Body of pancreas (tissue), 4 donors: ENCODE measurements at regions not wholly inside any gene's neighbourhood (a gene's known extent, or its start where the extent isn't known, plus 50 kb on each side); places are given as distances from the start of the nearest gene placed in this dataset.

Source experiments
- CTCF ChIP-seq, 7 experiments: fragments of 450-650 bp in 4 of 7; fragments of 200-600 bp in 3 of 7; sonication (generic) in 3 of 7; IDR thresholded peaks; one replicate each; pipeline ENCODE4 v1.5.1; 2016 to 2019; ENCODE audit warnings: antibody characterized with exemption in 7 of 7
- POLR2A ChIP-seq, 3 donors: fragments of 450-650 bp; IDR thresholded peaks; one replicate each; pipeline ENCODE4 v1.6.1; 2016; ENCODE audit warnings: antibody characterized with exemption in 3 of 3, mild to moderate bottlenecking in 2 of 3

GRCh38 chr12:78767264-78767981 is 97.2 kb upstream of the SYT1 start:
- TF ChIP-seq CTCF (IDR thresholded peaks at IDR 0.05) (no peak), POLR2A (IDR thresholded peaks at IDR 0.05) (no peak)
